ENCODE measurements at regions not wholly inside any gene's neighbourhood (a gene's known extent, or its start where the extent isn't known, plus 50 kb on each side); places are given as distances from the start of the nearest gene placed in this dataset.

GRCh38 chr15:96818861-96819260, 488.4 kb downstream of the NR2F2 start:
- Histone ChIP-seq H3K9me3 (no peaks in the 10 kb centered on the region), H3K27me3 (peaks cover 0 to 14% of the 10 kb centered on the region in 2 donors), H3K27ac (no peak overlapping the region), H3K4me3 (no peak overlapping the region), H3K36me3 (no peaks in the 10 kb centered on the region), H3K4me1 (no peaks in the 10 kb centered on the region)
- intact Hi-C loops (cut with DNase I; ENCODE audit: low total_unique reads) = no loop called here
- TF ChIP-seq CTCF (IDR thresholded peaks at IDR 0.05) = no peak
- no peak for TF ChIP-seq POLR2A (IDR thresholded peaks at IDR 0.05)
- no peak for TF ChIP-seq POLR2AphosphoS5 (IDR thresholded peaks at IDR 0.05)
- no peak for DNase-seq (ENCODE audit: low spot score in 2 of 2)

GRCh38 chr15:96827981-96828380, 497.5 kb downstream of the NR2F2 start:
- Histone ChIP-seq H3K27me3 (no peaks in the 10 kb centered on the region), H3K36me3 (no peaks in the 10 kb centered on the region), H3K9me3 (no peaks in the 10 kb centered on the region), H3K4me3 (no peak overlapping the region), H3K27ac (no peak overlapping the region), H3K4me1 (no peaks in the 10 kb centered on the region)
- no peak for DNase-seq (ENCODE audit: low spot score in 2 of 2)
- intact Hi-C loops (cut with DNase I; ENCODE audit: low total_unique reads) = loop anchor here (2.0 kb wide), 1 partner anchor 31 kb away; no protein-coding TSS in a partner anchor
- TF ChIP-seq CTCF (IDR thresholded peaks at IDR 0.05) = no peak
- no peak for TF ChIP-seq POLR2AphosphoS5 (IDR thresholded peaks at IDR 0.05)
- no peak for TF ChIP-seq POLR2A (IDR thresholded peaks at IDR 0.05)

GRCh38 chr15:96837241-96837970, 506.9 kb downstream of the NR2F2 start:
- no peak overlapping the region for H3K27ac ChIP-seq
- TF ChIP-seq POLR2AphosphoS5 (IDR thresholded peaks at IDR 0.05) (no peak), CTCF (IDR thresholded peaks at IDR 0.05) (no peak), POLR2A (IDR thresholded peaks at IDR 0.05) (no peak)
- H3K9me3 ChIP-seq = peaks cover 0 to 9% of the 10 kb centered on the region in 2 donors
- no peak for DNase-seq (ENCODE audit: low spot score in 2 of 2)
- H3K27me3 ChIP-seq = no peaks in the 10 kb centered on the region
- no peaks in the 10 kb centered on the region for H3K4me1 ChIP-seq
- intact Hi-C loops (cut with DNase I; ENCODE audit: low total_unique reads) = no loop called here
- no peak overlapping the region for H3K4me3 ChIP-seq
- H3K36me3 ChIP-seq = no peaks in the 10 kb centered on the region

- intact Hi-C loops (cut with DNase I; ENCODE audit: low total_unique reads) = no loop called here
- Histone ChIP-seq H3K27ac (no peak overlapping the region), H3K4me1 (no peaks in the 10 kb centered on the region), H3K27me3 (no peaks in the 10 kb centered on the region), H3K9me3 (peaks cover 0 to 9% of the 10 kb centered on the region in 2 donors), H3K4me3 (no peak overlapping the region), H3K36me3 (no peaks in the 10 kb centered on the region)
- no peak for DNase-seq (ENCODE audit: low spot score in 2 of 2)
- TF ChIP-seq POLR2A (IDR thresholded peaks at IDR 0.05) (no peak), CTCF (IDR thresholded peaks at IDR 0.05) (no peak), POLR2AphosphoS5 (IDR thresholded peaks at IDR 0.05) (no peak)
Measured at GRCh38 chr15:96838081-96838480, 507.6 kb downstream of the NR2F2 start.

- no peaks in the 10 kb centered on the region for H3K4me1 ChIP-seq
- intact Hi-C loops (cut with DNase I; ENCODE audit: low total_unique reads) = no loop called here
- TF ChIP-seq CTCF (IDR thresholded peaks at IDR 0.05) (no peak), POLR2A (IDR thresholded peaks at IDR 0.05) (no peak), POLR2AphosphoS5 (IDR thresholded peaks at IDR 0.05) (no peak)
- no peak for DNase-seq (ENCODE audit: low spot score in 2 of 2)
- peaks cover 0 to 10% of the 10 kb centered on the region in 2 donors for H3K9me3 ChIP-seq
- H3K36me3 ChIP-seq = no peaks in the 10 kb centered on the region
- no peak overlapping the region for H3K27ac ChIP-seq
- no peak overlapping the region for H3K4me3 ChIP-seq
- H3K27me3 ChIP-seq = peaks cover 0 to 3% of the 10 kb centered on the region in 2 donors
Measured at GRCh38 chr15:96849271-96849900, 518.9 kb downstream of the NR2F2 start.

Data from breast epithelium (tissue), 4 donors.